ENCODE measurements at regions not wholly inside any gene's neighbourhood (a gene's known extent, or its start where the extent isn't known, plus 50 kb on each side); places are given as distances from the start of the nearest gene placed in this dataset.

DNA sequence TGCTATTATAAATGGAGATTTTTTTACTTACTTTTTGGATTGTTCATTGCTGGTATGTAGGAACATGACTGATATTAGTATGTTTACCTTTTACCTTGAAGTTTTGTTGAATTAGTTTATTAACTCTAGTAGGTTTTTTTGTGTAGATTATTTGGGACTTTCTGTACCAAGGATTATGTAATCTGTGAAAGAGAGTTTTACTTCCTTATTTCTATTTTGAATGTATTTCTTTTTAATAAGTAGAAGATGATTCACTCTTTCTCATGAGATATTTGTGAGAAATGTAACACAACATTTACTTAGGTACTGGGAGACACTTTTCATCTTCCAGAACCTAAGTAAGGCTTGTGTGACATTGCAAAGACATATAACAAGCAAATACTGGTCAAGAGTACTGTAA lies 473.9 kb upstream of the HS3ST5 start:
- TF ChIP-seq, protein P1, sequence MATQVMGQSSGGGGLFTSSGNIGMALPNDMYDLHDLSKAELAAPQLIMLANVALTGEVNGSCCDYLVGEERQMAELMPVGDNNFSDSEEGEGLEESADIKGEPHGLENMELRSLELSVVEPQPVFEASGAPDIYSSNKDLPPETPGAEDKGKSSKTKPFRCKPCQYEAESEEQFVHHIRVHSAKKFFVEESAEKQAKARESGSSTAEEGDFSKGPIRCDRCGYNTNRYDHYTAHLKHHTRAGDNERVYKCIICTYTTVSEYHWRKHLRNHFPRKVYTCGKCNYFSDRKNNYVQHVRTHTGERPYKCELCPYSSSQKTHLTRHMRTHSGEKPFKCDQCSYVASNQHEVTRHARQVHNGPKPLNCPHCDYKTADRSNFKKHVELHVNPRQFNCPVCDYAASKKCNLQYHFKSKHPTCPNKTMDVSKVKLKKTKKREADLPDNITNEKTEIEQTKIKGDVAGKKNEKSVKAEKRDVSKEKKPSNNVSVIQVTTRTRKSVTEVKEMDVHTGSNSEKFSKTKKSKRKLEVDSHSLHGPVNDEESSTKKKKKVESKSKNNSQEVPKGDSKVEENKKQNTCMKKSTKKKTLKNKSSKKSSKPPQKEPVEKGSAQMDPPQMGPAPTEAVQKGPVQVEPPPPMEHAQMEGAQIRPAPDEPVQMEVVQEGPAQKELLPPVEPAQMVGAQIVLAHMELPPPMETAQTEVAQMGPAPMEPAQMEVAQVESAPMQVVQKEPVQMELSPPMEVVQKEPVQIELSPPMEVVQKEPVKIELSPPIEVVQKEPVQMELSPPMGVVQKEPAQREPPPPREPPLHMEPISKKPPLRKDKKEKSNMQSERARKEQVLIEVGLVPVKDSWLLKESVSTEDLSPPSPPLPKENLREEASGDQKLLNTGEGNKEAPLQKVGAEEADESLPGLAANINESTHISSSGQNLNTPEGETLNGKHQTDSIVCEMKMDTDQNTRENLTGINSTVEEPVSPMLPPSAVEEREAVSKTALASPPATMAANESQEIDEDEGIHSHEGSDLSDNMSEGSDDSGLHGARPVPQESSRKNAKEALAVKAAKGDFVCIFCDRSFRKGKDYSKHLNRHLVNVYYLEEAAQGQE (IDR thresholded peaks at IDR 0.05; ENCODE audit: unreplicated experiment) = no peak
- TF ChIP-seq, protein P2, sequence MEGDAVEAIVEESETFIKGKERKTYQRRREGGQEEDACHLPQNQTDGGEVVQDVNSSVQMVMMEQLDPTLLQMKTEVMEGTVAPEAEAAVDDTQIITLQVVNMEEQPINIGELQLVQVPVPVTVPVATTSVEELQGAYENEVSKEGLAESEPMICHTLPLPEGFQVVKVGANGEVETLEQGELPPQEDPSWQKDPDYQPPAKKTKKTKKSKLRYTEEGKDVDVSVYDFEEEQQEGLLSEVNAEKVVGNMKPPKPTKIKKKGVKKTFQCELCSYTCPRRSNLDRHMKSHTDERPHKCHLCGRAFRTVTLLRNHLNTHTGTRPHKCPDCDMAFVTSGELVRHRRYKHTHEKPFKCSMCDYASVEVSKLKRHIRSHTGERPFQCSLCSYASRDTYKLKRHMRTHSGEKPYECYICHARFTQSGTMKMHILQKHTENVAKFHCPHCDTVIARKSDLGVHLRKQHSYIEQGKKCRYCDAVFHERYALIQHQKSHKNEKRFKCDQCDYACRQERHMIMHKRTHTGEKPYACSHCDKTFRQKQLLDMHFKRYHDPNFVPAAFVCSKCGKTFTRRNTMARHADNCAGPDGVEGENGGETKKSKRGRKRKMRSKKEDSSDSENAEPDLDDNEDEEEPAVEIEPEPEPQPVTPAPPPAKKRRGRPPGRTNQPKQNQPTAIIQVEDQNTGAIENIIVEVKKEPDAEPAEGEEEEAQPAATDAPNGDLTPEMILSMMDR (conservative IDR thresholded peaks at IDR 0.05; ENCODE audit: low read depth in 2 of 2) = no peak
- TF ChIP-seq, protein P3, sequence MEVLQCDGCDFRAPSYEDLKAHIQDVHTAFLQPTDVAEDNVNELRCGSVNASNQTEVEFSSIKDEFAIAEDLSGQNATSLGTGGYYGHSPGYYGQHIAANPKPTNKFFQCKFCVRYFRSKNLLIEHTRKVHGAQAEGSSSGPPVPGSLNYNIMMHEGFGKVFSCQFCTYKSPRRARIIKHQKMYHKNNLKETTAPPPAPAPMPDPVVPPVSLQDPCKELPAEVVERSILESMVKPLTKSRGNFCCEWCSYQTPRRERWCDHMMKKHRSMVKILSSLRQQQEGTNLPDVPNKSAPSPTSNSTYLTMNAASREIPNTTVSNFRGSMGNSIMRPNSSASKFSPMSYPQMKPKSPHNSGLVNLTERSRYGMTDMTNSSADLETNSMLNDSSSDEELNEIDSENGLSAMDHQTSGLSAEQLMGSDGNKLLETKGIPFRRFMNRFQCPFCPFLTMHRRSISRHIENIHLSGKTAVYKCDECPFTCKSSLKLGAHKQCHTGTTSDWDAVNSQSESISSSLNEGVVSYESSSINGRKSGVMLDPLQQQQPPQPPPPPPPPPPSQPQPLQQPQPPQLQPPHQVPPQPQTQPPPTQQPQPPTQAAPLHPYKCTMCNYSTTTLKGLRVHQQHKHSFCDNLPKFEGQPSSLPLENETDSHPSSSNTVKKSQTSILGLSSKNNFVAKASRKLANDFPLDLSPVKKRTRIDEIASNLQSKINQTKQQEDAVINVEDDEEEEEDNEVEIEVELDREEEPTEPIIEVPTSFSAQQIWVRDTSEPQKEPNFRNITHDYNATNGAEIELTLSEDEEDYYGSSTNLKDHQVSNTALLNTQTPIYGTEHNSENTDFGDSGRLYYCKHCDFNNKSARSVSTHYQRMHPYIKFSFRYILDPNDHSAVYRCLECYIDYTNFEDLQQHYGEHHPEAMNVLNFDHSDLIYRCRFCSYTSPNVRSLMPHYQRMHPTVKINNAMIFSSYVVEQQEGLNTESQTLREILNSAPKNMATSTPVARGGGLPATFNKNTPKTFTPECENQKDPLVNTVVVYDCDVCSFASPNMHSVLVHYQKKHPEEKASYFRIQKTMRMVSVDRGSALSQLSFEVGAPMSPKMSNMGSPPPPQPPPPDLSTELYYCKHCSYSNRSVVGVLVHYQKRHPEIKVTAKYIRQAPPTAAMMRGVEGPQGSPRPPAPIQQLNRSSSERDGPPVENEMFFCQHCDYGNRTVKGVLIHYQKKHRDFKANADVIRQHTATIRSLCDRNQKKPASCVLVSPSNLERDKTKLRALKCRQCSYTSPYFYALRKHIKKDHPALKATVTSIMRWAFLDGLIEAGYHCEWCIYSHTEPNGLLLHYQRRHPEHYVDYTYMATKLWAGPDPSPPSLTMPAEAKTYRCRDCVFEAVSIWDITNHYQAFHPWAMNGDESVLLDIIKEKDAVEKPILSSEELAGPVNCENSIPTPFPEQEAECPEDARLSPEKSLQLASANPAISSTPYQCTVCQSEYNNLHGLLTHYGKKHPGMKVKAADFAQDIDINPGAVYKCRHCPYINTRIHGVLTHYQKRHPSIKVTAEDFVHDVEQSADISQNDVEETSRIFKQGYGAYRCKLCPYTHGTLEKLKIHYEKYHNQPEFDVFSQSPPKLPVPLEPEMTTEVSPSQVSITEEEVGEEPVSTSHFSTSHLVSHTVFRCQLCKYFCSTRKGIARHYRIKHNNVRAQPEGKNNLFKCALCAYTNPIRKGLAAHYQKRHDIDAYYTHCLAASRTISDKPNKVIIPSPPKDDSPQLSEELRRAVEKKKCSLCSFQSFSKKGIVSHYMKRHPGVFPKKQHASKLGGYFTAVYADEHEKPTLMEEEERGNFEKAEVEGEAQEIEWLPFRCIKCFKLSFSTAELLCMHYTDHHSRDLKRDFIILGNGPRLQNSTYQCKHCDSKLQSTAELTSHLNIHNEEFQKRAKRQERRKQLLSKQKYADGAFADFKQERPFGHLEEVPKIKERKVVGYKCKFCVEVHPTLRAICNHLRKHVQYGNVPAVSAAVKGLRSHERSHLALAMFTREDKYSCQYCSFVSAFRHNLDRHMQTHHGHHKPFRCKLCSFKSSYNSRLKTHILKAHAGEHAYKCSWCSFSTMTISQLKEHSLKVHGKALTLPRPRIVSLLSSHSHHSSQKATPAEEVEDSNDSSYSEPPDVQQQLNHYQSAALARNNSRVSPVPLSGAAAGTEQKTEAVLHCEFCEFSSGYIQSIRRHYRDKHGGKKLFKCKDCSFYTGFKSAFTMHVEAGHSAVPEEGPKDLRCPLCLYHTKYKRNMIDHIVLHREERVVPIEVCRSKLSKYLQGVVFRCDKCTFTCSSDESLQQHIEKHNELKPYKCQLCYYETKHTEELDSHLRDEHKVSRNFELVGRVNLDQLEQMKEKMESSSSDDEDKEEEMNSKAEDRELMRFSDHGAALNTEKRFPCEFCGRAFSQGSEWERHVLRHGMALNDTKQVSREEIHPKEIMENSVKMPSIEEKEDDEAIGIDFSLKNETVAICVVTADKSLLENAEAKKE (CRISPR knock-in tag; IDR thresholded peaks at IDR 0.05) = no peak
- TF ChIP-seq POLR2AphosphoS5 (IDR thresholded peaks at IDR 0.05; ENCODE audit: low read depth) (no peak), STAT1 (IDR thresholded peaks at IDR 0.05; ENCODE audit: unreplicated experiment) (no peak), JUNB (IDR thresholded peaks at IDR 0.05; ENCODE audit: unreplicated experiment) (no peak)

Measured in GM23338 (cell line).